Ammon's horn (tissue), 1 donor: ENCODE measurements at regions not wholly inside any gene's neighbourhood (a gene's known extent, or its start where the extent isn't known, plus 50 kb on each side); places are given as distances from the start of the nearest gene placed in this dataset.
"Not testable (repeated sequence)": the region's sequence is repeated elsewhere in the genome, so short reads cannot be mapped to it uniquely, and the experiment has no call there.

ENCODE experiments used
- DNase-seq: peaks from one replicate; pipeline ENCODE4 v3.0.0-alpha.2; 2016; ENCODE audit warnings: low spot score

- DNase-seq, result no peak
Observed at GRCh38 chr15:38961931-38962330, 397.3 kb upstream of the RASGRP1 start.

GRCh38 chr15:38972831-38973230 lies 408.2 kb upstream of the RASGRP1 start:
- DNase-seq, result no peak

- DNase-seq, result no peak
Observed at GRCh38 chr15:38975282-38975990, 410.8 kb upstream of the RASGRP1 start.

GRCh38 chr15:38991126-38991525 lies 426.5 kb upstream of the RASGRP1 start:
- peak; percentile 36 for DNase-seq

- DNase-seq, result no peak
Observed at GRCh38 chr15:38991701-38992100, 427.1 kb upstream of the RASGRP1 start.

GRCh38 chr15:38992506-38992905 lies 427.9 kb upstream of the RASGRP1 start:
- no peak for DNase-seq

- no peak for DNase-seq
Observed at GRCh38 chr15:38992930-38993329, 428.3 kb upstream of the RASGRP1 start.

- peak; percentile 17 for DNase-seq
Observed at GRCh38 chr15:38994310-38994709, 429.7 kb upstream of the RASGRP1 start.

- no peak for DNase-seq
Observed at GRCh38 chr15:38996111-38996631, 431.6 kb upstream of the RASGRP1 start.

- no peak for DNase-seq
Observed at GRCh38 chr15:38997841-38998240, 433.2 kb upstream of the RASGRP1 start.

- no peak for DNase-seq
Observed at GRCh38 chr15:39000008-39000734, 435.6 kb upstream of the RASGRP1 start.

- no peak for DNase-seq
Observed at GRCh38 chr15:39009740-39010139, 445.1 kb upstream of the RASGRP1 start.

GRCh38 chr15:39011066-39011465 lies 446.5 kb upstream of the RASGRP1 start:
- not testable (repeated sequence) for DNase-seq

GRCh38 chr15:39013262-39013661 lies 448.6 kb upstream of the RASGRP1 start:
- no peak for DNase-seq

GRCh38 chr15:39014682-39015081 lies 450.1 kb upstream of the RASGRP1 start:
- DNase-seq, result no peak

- DNase-seq, result no peak
Observed at GRCh38 chr15:39016706-39017105, 452.1 kb upstream of the RASGRP1 start.

- no peak for DNase-seq
Observed at GRCh38 chr15:39018966-39019365, 454.4 kb upstream of the RASGRP1 start.

GRCh38 chr15:39021341-39021740 lies 456.7 kb upstream of the RASGRP1 start:
- DNase-seq, result no peak

GRCh38 chr15:39022532-39023305 lies 458.1 kb upstream of the RASGRP1 start:
- DNase-seq, result no peak

- no peak for DNase-seq
Observed at GRCh38 chr15:39025321-39025720, 460.7 kb upstream of the RASGRP1 start.

GRCh38 chr15:39025881-39026280 lies 461.3 kb upstream of the RASGRP1 start:
- DNase-seq, result no peak

- no peak for DNase-seq
Observed at GRCh38 chr15:39028069-39028468, 463.5 kb upstream of the RASGRP1 start.

GRCh38 chr15:39029741-39030140 lies 465.1 kb upstream of the RASGRP1 start:
- no peak for DNase-seq
